Activated T-cell treated with anti-CD3 and anti-CD28 coated beads for 24 hours (primary cell): ENCODE measurements at regions not wholly inside any gene's neighbourhood (a gene's known extent, or its start where the extent isn't known, plus 50 kb on each side); places are given as distances from the start of the nearest gene placed in this dataset.

ENCODE experiments used
- DNase-seq: peaks from one replicate; pipeline ENCODE4 v3.0.0-alpha.2; 2020; ENCODE audit warnings: low read depth

GRCh38 chr16:14334366-14335080, 263.4 kb downstream of the MRTFB start:
- DNase-seq: no peak

- DNase-seq: no peak
Measured at GRCh38 chr16:14333361-14333760, 262.2 kb downstream of the MRTFB start.

- DNase-seq: no peak
Measured at GRCh38 chr16:14331020-14331419, 259.9 kb downstream of the MRTFB start.

- DNase-seq: no peak
Measured at GRCh38 chr16:14329727-14330350, 258.7 kb downstream of the MRTFB start.

- DNase-seq: no peak
Measured at GRCh38 chr16:14325502-14326401, 254.6 kb downstream of the MRTFB start.

- no peak for DNase-seq
Measured at GRCh38 chr16:14324581-14324980, 253.5 kb downstream of the MRTFB start.

GRCh38 chr16:14322186-14322585, 251.1 kb downstream of the MRTFB start:
- DNase-seq: no peak

- no peak for DNase-seq
Measured at GRCh38 chr16:14321542-14321941, 250.4 kb downstream of the MRTFB start.

- no peak for DNase-seq
Measured at GRCh38 chr16:14320406-14320805, 249.3 kb downstream of the MRTFB start.
